DND-41 (cell line): ENCODE measurements at regions not wholly inside any gene's neighbourhood (a gene's known extent, or its start where the extent isn't known, plus 50 kb on each side); places are given as distances from the start of the nearest gene placed in this dataset.

Experiments used
- CTCF ChIP-seq: IDR thresholded peaks from 2 replicates; pipeline ENCODE4 v1.5.1; 2012; ENCODE audit warnings: borderline replicate concordance, low read length, moderate library complexity, mild to moderate bottlenecking; ENCODE audit not compliant: poor library complexity, severe bottlenecking; ENCODE audit errors: extremely low read depth
- EZH2 ChIP-seq: IDR thresholded peaks from 3 replicates; pipeline ENCODE4 v1.6.1; 2012; ENCODE audit warnings: borderline replicate concordance, low read depth, mild to moderate bottlenecking, moderate library complexity, low read length, inconsistent platforms; ENCODE audit not compliant: severe bottlenecking

GRCh38 chr1:48070396-48070750 lies 73.2 kb upstream of the TRABD2B start:
- no peak for TF ChIP-seq EZH2
- TF ChIP-seq CTCF, result no peak
